ENCODE measurements at regions not wholly inside any gene's neighbourhood (a gene's known extent, or its start where the extent isn't known, plus 50 kb on each side); places are given as distances from the start of the nearest gene placed in this dataset.

DNA sequence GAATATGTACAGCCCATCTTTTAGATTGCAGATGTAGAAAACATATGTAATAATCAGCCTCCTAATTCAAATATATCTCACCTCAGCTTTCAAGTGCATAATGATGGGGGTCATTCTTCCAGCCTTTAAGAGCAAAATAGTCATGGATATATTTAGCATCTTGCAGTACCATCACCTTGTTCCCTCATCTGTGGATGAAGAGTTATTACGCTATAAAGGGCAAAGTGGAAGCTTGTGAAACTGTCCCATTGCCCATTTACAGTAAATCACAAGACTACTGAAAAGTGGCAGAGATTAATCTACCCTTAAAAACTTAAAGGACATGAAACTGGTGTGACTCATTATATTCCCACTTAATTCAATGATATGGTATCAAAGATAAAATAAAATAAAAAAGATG, 979.7 kb upstream of the HS3ST1 start:
- no peaks in the 10 kb centered on the region for H3K9me3 ChIP-seq
- no peaks in the 10 kb centered on the region for H3K27me3 ChIP-seq
- no peaks in the 10 kb centered on the region for H3K4me1 ChIP-seq
- no peak for DNase-seq (ENCODE audit: low spot score in 2 of 2)
- TF ChIP-seq POLR2A (IDR thresholded peaks at IDR 0.05) (no peak), POLR2AphosphoS5 (IDR thresholded peaks at IDR 0.05) (no peak)
- TF ChIP-seq, protein P1, sequence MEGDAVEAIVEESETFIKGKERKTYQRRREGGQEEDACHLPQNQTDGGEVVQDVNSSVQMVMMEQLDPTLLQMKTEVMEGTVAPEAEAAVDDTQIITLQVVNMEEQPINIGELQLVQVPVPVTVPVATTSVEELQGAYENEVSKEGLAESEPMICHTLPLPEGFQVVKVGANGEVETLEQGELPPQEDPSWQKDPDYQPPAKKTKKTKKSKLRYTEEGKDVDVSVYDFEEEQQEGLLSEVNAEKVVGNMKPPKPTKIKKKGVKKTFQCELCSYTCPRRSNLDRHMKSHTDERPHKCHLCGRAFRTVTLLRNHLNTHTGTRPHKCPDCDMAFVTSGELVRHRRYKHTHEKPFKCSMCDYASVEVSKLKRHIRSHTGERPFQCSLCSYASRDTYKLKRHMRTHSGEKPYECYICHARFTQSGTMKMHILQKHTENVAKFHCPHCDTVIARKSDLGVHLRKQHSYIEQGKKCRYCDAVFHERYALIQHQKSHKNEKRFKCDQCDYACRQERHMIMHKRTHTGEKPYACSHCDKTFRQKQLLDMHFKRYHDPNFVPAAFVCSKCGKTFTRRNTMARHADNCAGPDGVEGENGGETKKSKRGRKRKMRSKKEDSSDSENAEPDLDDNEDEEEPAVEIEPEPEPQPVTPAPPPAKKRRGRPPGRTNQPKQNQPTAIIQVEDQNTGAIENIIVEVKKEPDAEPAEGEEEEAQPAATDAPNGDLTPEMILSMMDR (IDR thresholded peaks at IDR 0.05) = no peak
- H3K4me3 ChIP-seq = no peak overlapping the region
- intact Hi-C loops (cut with DNase I; ENCODE audit: low total_unique reads) = no loop called here
- no peaks in the 10 kb centered on the region for H3K36me3 ChIP-seq
- no peak overlapping the region for H3K27ac ChIP-seq

- DNase-seq (ENCODE audit: low spot score in 2 of 2) = no peak
- intact Hi-C loops (cut with DNase I; ENCODE audit: low total_unique reads) = no loop called here
- no peaks in the 10 kb centered on the region for H3K4me1 ChIP-seq
- H3K36me3 ChIP-seq = no peaks in the 10 kb centered on the region
- no peak overlapping the region for H3K4me3 ChIP-seq
- no peaks in the 10 kb centered on the region for H3K9me3 ChIP-seq
- TF ChIP-seq, protein P1 (IDR thresholded peaks at IDR 0.05) = no peak
- TF ChIP-seq POLR2A (IDR thresholded peaks at IDR 0.05) = no peak
- TF ChIP-seq POLR2AphosphoS5 (IDR thresholded peaks at IDR 0.05) = no peak
- H3K27ac ChIP-seq = no peak overlapping the region
- H3K27me3 ChIP-seq = no peaks in the 10 kb centered on the region
These were observed 974.5 kb upstream of the HS3ST1 start for GRCh38 chr4:12403175-12403574.

GRCh38 chr4:12399781-12400180, 971.1 kb upstream of the HS3ST1 start:
- Histone ChIP-seq H3K27me3 (no peaks in the 10 kb centered on the region), H3K36me3 (no peaks in the 10 kb centered on the region), H3K9me3 (no peaks in the 10 kb centered on the region), H3K27ac (no peak overlapping the region), H3K4me3 (no peak overlapping the region), H3K4me1 (no peaks in the 10 kb centered on the region)
- no peak for DNase-seq (ENCODE audit: low spot score in 2 of 2)
- no peak for TF ChIP-seq POLR2AphosphoS5 (IDR thresholded peaks at IDR 0.05)
- TF ChIP-seq POLR2A (IDR thresholded peaks at IDR 0.05) = no peak
- TF ChIP-seq, protein P1 (IDR thresholded peaks at IDR 0.05) = no peak
- intact Hi-C loops (cut with DNase I; ENCODE audit: low total_unique reads) = no loop called here

DNA sequence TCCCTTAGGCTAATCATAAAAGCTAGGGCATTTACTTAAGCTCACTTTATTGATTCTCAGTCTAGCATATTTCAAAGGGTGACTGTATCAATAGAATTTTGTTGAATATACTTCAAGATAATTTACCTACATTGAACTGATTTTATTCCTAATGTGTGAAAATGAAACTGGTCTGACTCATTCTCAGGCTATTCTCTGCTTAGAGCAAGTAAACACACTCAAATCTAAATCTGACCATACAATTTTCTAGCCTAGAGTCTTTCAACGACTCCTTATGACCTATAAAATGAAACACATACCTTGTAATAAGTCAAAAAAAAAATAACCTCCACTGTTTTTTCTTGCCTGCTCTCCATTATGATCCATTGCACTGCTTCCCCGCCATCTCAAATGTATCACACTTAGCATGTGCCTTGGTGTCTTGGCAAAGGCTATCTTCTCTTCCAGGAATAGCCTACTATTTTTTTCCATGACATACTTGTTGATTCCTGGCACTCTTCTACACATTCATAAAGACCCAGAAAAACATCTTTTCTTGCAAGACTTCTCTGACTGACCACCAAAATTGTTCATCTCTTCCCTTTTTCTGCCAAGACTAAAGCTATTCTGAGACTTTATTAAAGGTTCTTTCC, 965.1 kb upstream of the HS3ST1 start:
- H3K27ac ChIP-seq = no peak overlapping the region
- H3K36me3 ChIP-seq = no peaks in the 10 kb centered on the region
- TF ChIP-seq POLR2AphosphoS5 (IDR thresholded peaks at IDR 0.05) = no peak
- TF ChIP-seq POLR2A (IDR thresholded peaks at IDR 0.05) = no peak
- TF ChIP-seq, protein P1 (IDR thresholded peaks at IDR 0.05) = no peak
- H3K4me1 ChIP-seq = no peaks in the 10 kb centered on the region
- intact Hi-C loops (cut with DNase I; ENCODE audit: low total_unique reads) = no loop called here
- no peak for DNase-seq (ENCODE audit: low spot score in 2 of 2)
- no peaks in the 10 kb centered on the region for H3K27me3 ChIP-seq
- H3K9me3 ChIP-seq = no peaks in the 10 kb centered on the region
- no peak overlapping the region for H3K4me3 ChIP-seq

DNA sequence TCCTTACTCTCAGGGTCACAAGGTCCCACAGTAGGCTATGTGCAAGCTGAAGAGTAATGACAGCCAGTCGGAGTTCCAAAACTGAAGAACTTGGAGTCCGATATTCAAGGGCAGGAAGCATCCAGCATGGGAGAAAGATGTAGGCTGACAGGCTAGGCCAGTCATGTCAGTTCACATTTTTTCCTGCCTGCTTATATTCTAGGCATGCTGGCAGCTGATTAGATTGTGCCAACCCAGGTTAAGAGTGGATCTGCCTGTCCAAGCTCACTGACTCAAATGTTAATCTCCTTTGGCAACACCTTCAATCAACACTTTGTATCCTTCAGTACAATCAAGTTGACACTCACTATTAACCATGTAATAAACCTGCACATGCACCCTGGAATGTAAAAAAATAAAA, 960.9 kb upstream of the HS3ST1 start:
- intact Hi-C loops (cut with DNase I; ENCODE audit: low total_unique reads) = no loop called here
- no peaks in the 10 kb centered on the region for H3K9me3 ChIP-seq
- no peaks in the 10 kb centered on the region for H3K4me1 ChIP-seq
- H3K27me3 ChIP-seq = no peaks in the 10 kb centered on the region
- TF ChIP-seq POLR2A (IDR thresholded peaks at IDR 0.05) (no peak), POLR2AphosphoS5 (IDR thresholded peaks at IDR 0.05) (no peak)
- no peak overlapping the region for H3K4me3 ChIP-seq
- no peaks in the 10 kb centered on the region for H3K36me3 ChIP-seq
- no peak overlapping the region for H3K27ac ChIP-seq
- no peak for DNase-seq (ENCODE audit: low spot score in 2 of 2)

- Histone ChIP-seq H3K4me1 (no peaks in the 10 kb centered on the region), H3K27ac (no peak overlapping the region), H3K36me3 (no peaks in the 10 kb centered on the region), H3K27me3 (no peaks in the 10 kb centered on the region), H3K4me3 (no peak overlapping the region), H3K9me3 (peaks cover 0 to 14% of the 10 kb centered on the region in 2 donors)
- DNase-seq (ENCODE audit: low spot score in 2 of 2) = no peak
- intact Hi-C loops (cut with DNase I; ENCODE audit: low total_unique reads) = no loop called here
- TF ChIP-seq, protein P1 (IDR thresholded peaks at IDR 0.05) = no peak
- TF ChIP-seq POLR2A (IDR thresholded peaks at IDR 0.05) = no peak
- TF ChIP-seq POLR2AphosphoS5 (IDR thresholded peaks at IDR 0.05) = no peak
These were observed 953.9 kb upstream of the HS3ST1 start for GRCh38 chr4:12382567-12382966.
